ENCODE measurements at regions not wholly inside any gene's neighbourhood (a gene's known extent, or its start where the extent isn't known, plus 50 kb on each side); places are given as distances from the start of the nearest gene placed in this dataset.

GRCh38 chr12:66929121-66929520 is 250.2 kb upstream of the GRIP1 start:
- TF ChIP-seq CTCF (IDR thresholded peaks at IDR 0.05; ENCODE audit: poor library complexity, severe bottlenecking) (no peak), POLR2AphosphoS5 (IDR thresholded peaks at IDR 0.05) (no peak), RAD21 (conservative IDR thresholded peaks at IDR 0.05) (no peak), TAF1 (IDR thresholded peaks at IDR 0.05; ENCODE audit: low read depth) (no peak)
